GM18511 (cell line): ENCODE measurements at regions not wholly inside any gene's neighbourhood (a gene's known extent, or its start where the extent isn't known, plus 50 kb on each side); places are given as distances from the start of the nearest gene placed in this dataset.
"Not testable (repeated sequence)": the region's sequence is repeated elsewhere in the genome, so short reads cannot be mapped to it uniquely, and the experiment has no call there.

Experiments used
- ATAC-seq: cut with Tn5 transposase; IDR thresholded peaks from one replicate; pipeline ENCODE4 v1.9.1; 2021; ENCODE audit warnings: mild to moderate bottlenecking, moderate library complexity; ENCODE audit not compliant: unreplicated experiment

DNA sequence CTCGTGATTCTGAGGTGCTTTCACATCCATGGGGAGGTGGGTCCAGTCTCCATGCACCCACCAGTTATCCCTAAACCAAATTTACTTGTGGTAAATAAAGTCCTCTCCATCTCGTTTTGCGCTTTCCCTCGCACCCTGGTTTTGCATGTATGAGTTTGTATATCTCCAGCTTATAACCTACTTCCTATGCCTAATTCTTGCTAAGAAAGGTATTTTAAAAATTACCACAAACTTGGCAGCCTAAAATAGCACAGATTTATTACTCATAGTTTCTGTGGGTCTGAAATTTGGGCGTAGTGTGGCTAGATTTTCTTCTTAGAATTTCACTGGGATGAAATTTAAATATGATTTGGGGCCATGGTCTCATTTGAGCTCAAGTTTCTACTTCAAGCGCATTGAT lies 511.5 kb downstream of the NYAP2 start:
- no peak for ATAC-seq

DNA sequence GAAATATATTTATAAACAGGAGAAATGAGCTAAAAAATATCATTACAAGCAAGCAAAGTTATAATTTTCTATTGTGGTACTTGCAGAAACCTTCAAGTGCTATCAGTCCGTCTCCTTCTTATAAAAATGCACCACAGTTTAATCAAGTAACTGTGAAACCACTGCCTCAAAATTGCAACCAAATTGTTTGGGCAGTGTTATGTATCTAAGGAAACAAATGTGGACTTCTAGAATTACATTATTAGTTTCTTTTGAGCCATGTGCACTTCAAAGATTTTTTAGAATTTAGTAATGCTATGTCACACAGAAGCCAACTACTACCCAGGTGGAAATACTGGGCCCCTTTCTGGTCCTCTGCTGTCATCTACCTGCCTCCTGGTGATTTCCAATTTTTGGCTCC lies 495.6 kb downstream of the NYAP2 start:
- no peak for ATAC-seq

GRCh38 chr2:225894236-225894980 lies 494.9 kb downstream of the NYAP2 start:
- no peak for ATAC-seq

- ATAC-seq, result no peak
Observed at GRCh38 chr2:225893151-225893550, 493.6 kb downstream of the NYAP2 start.

DNA sequence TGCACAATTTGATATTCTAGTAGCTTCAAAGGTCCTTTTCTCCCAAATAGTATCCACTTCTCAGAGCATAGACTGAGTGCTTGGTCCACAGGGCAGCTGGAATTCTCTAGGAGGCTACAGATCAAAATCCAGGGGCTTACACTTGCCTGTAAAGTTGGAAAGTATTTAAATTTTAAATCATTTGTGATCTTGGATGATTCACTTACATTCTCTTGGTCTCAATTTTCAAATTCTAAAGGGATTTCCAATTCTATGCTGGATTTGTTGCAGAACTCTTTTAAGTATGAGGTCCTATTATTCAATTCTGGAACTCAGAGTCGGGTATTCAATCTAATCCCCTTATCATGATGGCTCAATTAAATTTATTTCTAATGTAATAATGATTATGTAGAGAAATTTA lies 492.3 kb downstream of the NYAP2 start:
- no peak for ATAC-seq

DNA sequence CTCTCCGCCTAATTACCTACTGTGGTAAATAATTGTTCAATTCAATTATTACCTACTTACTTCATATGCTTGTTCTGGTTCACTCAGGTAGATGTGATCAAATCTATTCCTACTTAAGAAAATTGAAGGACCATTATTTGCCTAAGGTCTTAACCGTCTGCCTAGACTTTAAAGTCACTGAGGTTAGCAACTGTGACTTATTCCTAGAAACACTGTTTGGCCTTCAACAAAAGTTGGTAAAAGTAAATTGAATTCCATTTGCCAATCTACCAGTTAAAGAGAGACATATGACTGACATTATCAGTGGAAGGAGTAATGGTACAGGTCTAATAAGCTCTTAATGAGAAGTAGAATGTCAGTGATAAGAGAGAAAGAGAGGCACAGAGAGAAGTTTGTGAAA lies 491.5 kb downstream of the NYAP2 start:
- no peak for ATAC-seq

- ATAC-seq, result peak; percentile 79
Observed at GRCh38 chr2:225889452-225889851, 489.9 kb downstream of the NYAP2 start.

- no peak for ATAC-seq
Observed at GRCh38 chr2:225867071-225867470, 467.6 kb downstream of the NYAP2 start.

DNA sequence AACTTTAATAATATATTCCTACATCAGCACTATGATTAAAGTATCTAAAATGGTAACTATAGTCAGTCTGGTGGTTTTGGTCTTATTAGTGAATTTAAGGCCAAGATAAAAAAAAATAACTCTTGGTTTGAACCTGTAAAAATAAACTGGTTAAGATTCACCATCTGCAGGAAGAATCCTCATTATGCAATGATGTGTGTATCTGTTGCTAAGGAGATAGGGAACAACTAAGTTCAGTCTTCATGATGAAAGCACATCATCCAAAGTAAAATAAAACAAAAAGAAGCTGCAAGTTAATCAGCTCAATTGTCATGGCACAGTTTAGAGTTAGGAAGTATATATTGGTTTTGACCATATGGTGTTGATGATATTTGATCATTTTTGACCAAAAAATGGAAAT lies 466.0 kb downstream of the NYAP2 start:
- no peak for ATAC-seq

- ATAC-seq, result no peak
Observed at GRCh38 chr2:225864394-225864793, 464.9 kb downstream of the NYAP2 start.

- ATAC-seq, result no peak
Observed at GRCh38 chr2:225842939-225843338, 443.4 kb downstream of the NYAP2 start.

DNA sequence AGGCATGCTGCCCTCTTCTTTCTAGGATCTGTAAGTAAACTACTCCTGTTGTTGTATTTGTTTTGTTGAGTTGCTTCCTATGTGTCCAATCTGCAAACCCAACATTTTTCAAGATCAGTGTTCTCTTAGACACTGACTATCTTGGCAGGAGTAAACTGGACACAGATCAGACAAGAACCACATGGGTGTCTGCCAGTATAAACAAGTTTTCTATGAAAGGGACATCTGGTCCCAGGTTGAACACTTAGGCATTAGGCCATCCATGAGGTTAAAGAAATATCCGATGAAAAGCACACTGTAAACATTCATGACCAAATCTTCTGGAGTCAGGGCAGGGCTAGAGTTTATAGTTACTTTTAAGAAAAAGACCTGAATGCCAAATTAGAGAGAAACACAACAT lies 441.8 kb downstream of the NYAP2 start:
- ATAC-seq, result no peak

DNA sequence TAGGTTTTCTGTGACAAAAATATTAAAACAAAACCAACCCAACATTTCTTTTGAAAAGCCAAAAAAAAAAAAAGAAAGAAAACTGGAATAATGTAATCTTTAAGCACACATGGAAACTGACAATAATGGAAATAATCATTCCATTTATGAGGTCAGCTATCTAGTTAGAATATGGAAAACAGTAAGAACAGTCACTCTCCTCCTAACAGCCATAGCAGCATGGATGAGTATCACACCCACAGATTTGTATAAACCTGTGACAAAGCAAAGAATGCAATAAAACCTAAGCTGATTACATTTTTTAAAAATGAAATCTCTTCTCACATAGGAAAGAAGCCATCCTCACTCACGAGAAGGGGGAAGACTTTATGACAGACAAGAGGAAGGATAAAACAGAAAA lies 437.8 kb downstream of the NYAP2 start:
- ATAC-seq, result no peak

DNA sequence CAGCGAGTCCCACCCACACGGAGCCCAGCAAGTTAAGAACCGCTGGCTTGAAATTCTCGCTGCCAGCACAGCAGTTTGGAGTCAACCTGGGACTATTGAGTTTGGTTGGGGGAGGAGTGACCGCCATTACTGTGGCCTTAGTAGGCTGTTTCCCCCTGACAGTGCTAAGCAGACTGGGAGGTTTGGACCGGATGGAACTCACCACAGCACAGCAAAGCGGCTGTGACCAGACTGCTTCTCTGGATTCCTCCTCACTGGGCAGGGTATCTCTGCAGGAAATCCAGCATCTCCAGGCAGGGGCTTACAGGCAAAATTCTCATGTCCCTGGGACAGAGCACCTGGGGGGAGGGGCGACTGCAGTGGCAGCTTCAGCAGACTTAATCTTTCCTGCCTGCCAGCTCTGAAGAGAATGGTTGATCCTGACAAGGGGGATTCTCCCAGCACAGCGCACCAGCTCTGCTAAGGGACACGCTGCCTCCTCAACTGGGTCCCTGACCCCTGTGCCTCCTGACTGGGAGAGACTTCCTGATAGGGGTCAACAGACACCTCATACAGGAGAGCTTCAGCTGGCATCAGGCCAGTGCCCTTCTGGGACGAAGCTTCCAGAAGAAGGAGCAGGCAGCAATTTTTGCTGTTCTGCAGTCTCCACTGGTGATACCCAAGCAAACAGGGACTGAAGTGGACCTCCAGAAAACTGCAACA lies 425.4 kb downstream of the NYAP2 start:
- no peak for ATAC-seq

DNA sequence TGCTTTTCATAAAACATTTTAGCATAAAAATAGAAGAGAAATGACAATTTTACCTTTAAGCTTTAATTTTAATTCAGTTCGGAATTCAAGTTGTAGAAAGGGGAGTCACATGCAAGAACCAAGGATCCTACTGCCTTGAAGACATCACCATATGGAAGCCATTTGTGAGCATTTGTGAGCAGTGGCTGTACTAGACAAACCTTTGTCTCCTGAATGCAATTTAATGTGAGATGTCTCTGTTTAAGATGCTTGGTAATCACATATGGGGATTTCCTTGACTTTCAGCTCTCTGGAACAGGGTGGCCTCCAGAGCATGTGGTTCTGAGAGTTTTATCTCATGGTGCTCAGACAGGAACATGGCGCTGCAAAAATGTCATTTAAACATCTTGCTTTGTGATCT lies 421.8 kb downstream of the NYAP2 start:
- ATAC-seq, result no peak

DNA sequence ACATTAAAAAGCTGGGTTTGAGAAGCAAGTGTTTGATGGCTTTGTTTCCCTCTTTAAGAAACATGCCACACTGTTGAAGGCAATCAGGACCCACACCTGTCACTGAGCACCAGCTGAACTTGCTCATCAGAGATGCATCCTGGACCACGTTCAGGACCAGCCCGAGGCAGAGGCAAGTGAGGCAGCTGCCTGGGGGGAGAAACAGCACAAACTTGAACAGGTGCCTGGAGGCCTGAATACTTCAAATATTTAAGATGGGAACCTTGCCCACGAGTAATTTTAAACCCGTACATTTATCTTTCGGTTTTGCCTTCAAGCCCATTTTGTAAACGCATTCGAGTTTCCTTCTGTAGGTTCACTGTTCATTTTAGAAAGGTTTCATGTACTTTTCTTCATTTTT lies 421.3 kb downstream of the NYAP2 start:
- no peak for ATAC-seq

DNA sequence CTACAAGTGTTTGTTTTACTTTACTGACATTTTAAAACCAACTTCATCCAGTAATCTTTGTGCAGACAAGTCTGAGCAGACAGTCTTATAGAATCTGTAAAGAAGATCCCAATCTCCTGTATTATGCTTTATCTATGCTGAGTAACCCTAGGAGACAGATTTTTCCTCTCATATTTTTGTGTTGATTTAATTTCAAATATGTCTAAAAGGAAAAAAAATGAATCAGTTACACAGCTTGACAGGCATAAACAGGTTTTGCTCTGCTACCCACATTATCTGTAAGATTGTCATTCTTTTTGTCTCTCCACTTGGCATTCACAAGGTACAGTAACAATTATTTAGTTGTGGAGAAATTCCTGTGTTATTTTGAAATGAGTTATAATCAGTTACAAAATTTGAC lies 415.0 kb downstream of the NYAP2 start:
- ATAC-seq, result no peak

DNA sequence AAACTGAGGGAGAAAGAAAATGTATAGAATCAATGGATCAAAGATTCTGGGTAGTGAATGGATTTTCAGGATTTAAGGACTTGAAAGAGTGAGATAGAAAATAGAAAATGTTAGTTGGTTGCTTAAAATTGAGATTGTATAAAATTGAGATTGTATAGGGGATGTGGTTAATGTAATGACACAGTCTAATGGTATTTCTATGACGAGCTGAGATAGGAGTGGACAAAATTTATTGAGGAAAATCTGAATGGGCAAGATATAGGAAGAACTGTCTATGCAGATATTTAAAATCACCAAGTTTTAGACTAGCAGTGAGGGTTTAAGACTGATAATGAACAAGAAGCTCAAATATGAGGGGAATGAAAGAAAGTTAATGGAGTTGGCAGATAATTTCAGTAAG lies 406.6 kb downstream of the NYAP2 start:
- ATAC-seq, result no peak

GRCh38 chr2:225802076-225802475 lies 402.6 kb downstream of the NYAP2 start:
- ATAC-seq, result not testable (repeated sequence)

DNA sequence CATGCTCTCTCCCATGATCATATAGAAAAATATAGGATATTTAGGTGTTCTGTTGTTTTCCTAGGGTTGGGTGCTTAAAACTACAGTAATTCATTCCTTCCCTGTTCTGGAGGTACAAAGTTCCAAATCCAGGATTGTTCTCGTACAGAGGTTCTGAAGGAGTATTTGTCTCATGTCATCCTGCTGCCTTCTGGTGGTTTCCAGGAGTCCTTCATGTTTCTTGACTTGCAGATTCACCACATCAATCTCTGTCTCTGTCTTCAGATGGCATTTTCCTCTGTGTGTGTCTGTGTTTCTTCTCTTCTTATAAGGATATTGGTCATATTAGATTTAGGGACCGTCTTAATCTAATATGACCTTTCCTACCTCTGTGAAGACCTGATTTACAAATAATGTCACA lies 397.9 kb downstream of the NYAP2 start:
- no peak for ATAC-seq

DNA sequence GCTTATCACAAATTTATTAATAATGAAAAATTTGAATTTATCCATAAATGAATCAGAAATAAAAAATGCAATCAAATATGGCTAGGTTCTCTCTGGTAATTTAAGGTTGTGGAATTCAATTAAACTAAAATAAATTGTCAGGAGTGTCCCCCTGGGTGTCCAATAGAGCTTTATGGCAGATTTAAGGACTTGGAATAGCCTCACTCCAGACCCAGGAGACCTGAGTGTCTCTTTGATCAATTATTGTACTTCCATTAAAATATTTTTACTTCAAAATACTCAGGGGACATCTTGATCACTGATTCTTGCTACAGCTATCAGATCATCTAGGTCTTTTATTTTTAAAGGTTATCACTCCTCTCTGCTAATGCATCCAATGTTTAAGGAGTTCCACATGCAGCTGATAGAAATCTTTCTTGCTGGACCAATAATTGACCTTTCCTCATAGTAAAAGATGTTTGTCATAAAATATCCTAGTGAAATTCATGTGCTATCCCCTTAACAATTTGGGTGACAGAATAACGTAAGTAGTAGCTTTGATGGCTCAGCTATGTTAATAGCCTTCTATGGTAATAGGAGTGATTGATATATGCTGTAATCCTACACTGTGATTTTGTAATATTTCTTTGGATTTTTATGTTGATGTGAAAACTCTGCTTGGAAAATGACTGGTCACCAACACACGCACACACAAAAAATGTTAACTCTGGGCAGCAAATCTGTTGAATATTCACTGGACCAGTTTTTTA lies 395.3 kb downstream of the NYAP2 start:
- no peak for ATAC-seq
